ENCODE measurements at regions not wholly inside any gene's neighbourhood (a gene's known extent, or its start where the extent isn't known, plus 50 kb on each side); places are given as distances from the start of the nearest gene placed in this dataset.

DNA sequence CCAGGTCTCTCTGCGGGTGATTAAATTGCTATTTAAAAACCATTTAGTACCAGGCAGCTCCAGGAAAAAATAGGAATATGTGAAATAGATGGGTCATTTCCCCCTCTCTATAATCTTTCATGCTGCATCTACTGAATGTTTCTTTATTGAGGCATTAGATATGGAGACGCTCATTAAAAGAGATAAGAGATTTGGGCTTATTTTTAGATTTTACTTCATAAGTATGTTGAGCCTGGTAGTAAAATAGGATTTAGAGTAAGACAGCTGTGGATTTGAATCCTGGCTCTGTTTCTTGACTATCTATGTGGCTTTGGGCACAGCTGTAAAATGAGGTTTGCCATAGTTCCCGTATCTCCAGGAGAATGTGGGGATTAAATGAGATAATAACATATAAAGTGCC, 451.0 kb upstream of the GRIA1 start:
- no peak overlapping the region for H3K27ac ChIP-seq
- intact Hi-C loops (cut with DNase I), result no loop called here
- no peaks in the 10 kb centered on the region for H3K36me3 ChIP-seq
- no peaks in the 10 kb centered on the region for H3K4me1 ChIP-seq
- no peak overlapping the region for H3K9ac ChIP-seq (ENCODE audit: low read depth in 2 of 2, low read length in 2 of 2)
- H3K27me3 ChIP-seq, result no peaks in the 10 kb centered on the region
- TF ChIP-seq CTCF (IDR thresholded peaks at IDR 0.05), result no peak
- no peaks in the 10 kb centered on the region for H3K9me3 ChIP-seq
- no peak for DNase-seq
- H3K4me3 ChIP-seq, result no peak overlapping the region

- Histone ChIP-seq H3K27me3 (no peaks in the 10 kb centered on the region), H3K36me3 (no peaks in the 10 kb centered on the region), H3K9ac (ENCODE audit: low read depth in 2 of 2, low read length in 2 of 2) (no peak overlapping the region), H3K4me1 (no peaks in the 10 kb centered on the region), H3K27ac (no peak overlapping the region), H3K9me3 (no peaks in the 10 kb centered on the region), H3K4me3 (no peak overlapping the region)
- no peak for DNase-seq
- intact Hi-C loops (cut with DNase I), result no loop called here
- TF ChIP-seq CTCF (IDR thresholded peaks at IDR 0.05), result no peak
Measured at GRCh38 chr5:153043886-153044285, 446.6 kb upstream of the GRIA1 start.

- intact Hi-C loops (cut with DNase I), result no loop called here
- Histone ChIP-seq H3K36me3 (no peaks in the 10 kb centered on the region), H3K4me3 (no peak overlapping the region), H3K9me3 (no peaks in the 10 kb centered on the region), H3K27me3 (no peaks in the 10 kb centered on the region), H3K27ac (no peak overlapping the region), H3K9ac (ENCODE audit: low read depth in 2 of 2, low read length in 2 of 2) (no peak overlapping the region), H3K4me1 (no peaks in the 10 kb centered on the region)
- no peak for TF ChIP-seq CTCF (IDR thresholded peaks at IDR 0.05)
- DNase-seq, result no peak
Measured at GRCh38 chr5:153050496-153051179, 439.8 kb upstream of the GRIA1 start.

DNA sequence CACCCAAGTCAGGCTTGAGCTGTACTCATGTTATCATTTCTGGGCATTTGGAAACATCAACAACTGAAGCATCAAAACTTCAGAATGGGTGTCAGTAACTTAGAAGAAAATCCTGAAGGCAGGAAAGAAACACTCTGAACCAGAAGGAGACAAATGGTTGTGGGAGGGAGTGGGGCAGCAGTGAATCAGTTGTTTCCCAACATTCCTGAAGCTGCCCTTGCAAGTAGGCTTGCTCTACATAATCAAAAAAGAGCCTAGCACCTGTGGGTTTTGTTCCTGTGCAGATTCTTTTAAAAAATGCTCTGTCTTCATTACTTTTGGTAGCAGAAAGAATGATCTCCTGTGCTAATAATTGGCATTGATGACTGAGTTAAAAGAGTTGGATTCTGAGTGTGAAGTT, 424.2 kb upstream of the GRIA1 start:
- Histone ChIP-seq H3K9ac (ENCODE audit: low read depth in 2 of 2, low read length in 2 of 2) (no peak overlapping the region), H3K27me3 (no peaks in the 10 kb centered on the region), H3K4me3 (no peak overlapping the region), H3K4me1 (no peaks in the 10 kb centered on the region), H3K9me3 (no peaks in the 10 kb centered on the region), H3K36me3 (no peaks in the 10 kb centered on the region), H3K27ac (no peak overlapping the region)
- TF ChIP-seq CTCF (IDR thresholded peaks at IDR 0.05), result no peak
- DNase-seq, result no peak
- intact Hi-C loops (cut with DNase I), result no loop called here

DNA sequence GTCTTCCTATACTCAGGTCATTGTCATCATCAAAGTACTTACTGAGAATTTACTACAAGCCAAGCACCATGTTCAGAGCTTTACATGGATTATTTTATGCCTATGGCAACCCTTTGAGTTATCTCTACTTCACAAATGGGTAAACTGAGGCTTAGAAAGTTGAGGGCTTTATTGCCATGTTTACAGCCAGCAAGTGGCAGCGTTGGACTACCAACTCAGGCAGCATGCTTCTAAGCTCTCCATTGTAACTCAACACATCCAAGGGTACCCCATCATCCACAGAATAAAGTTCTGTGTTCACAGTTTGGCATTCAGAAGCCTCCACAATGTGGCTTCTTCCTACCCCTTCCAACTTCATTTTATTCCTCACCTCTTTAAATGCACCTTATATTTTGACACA, 422.6 kb upstream of the GRIA1 start:
- H3K9me3 ChIP-seq, result no peaks in the 10 kb centered on the region
- H3K4me1 ChIP-seq, result no peaks in the 10 kb centered on the region
- no peaks in the 10 kb centered on the region for H3K36me3 ChIP-seq
- H3K9ac ChIP-seq (ENCODE audit: low read depth in 2 of 2, low read length in 2 of 2), result no peak overlapping the region
- no peak overlapping the region for H3K27ac ChIP-seq
- H3K4me3 ChIP-seq, result no peak overlapping the region
- TF ChIP-seq CTCF (IDR thresholded peaks at IDR 0.05), result no peak
- intact Hi-C loops (cut with DNase I), result no loop called here
- no peak for DNase-seq
- no peaks in the 10 kb centered on the region for H3K27me3 ChIP-seq

All from colonic mucosa (tissue), 4 donors.